Heart right ventricle (tissue), 16 donors: ENCODE measurements at regions not wholly inside any gene's neighbourhood (a gene's known extent, or its start where the extent isn't known, plus 50 kb on each side); places are given as distances from the start of the nearest gene placed in this dataset.
A peak's percentile ranks its signal among the peaks of the same experiment; 100 is the strongest.

Experiments
- ATAC-seq, 8 donors: fragments of 200-7000 bp; cut with Tn5 transposase; one replicate each; pipeline ENCODE4 v1.9.1; 2020; ENCODE audit warnings: mild to moderate bottlenecking in 8 of 8, moderate library complexity in 8 of 8, moderate number of reproducible peaks in 1 of 8
- DNase-seq, 2 donors: peaks; one replicate each; pipeline ENCODE4 v3.0.0-alpha.2; 2020
- H3K27ac ChIP-seq, 10 donors: fragments of 200-600 bp; sonication (generic) in 2 of 10; one replicate each; pipeline versions ENCODE4 v1.5.0 to v1.8.0; 2020 to 2022; ENCODE audit warnings: mild to moderate bottlenecking in 3 of 10
- H3K27me3 ChIP-seq, 7 donors: fragments of 200-600 bp; one replicate each; pipeline ENCODE4 v1.8.0; 2021 to 2022; ENCODE audit warnings: mild to moderate bottlenecking in 2 of 7
- H3K36me3 ChIP-seq, 9 donors: fragments of 200-600 bp; sonication (generic) in 1 of 9; one replicate each; pipeline versions ENCODE4 v1.5.0 to v1.8.0; 2020 to 2022; ENCODE audit warnings: mild to moderate bottlenecking in 2 of 9
- H3K4me1 ChIP-seq, 9 donors: fragments of 200-600 bp; sonication (generic) in 1 of 9; one replicate each; pipeline versions ENCODE4 v1.5.0 to v1.8.0; 2020 to 2022; ENCODE audit warnings: mild to moderate bottlenecking in 4 of 9
- H3K4me3 ChIP-seq, 10 donors: fragments of 200-600 bp; sonication (generic) in 2 of 10; one replicate each; pipeline versions ENCODE4 v1.5.0 to v1.8.0; 2020 to 2022; ENCODE audit warnings: mild to moderate bottlenecking in 7 of 10, moderate library complexity in 2 of 10
- H3K9me3 ChIP-seq, 11 donors: fragments of 200-600 bp in 10 of 11; sonication (generic) in 2 of 11; one replicate each; pipeline versions ENCODE4 v1.5.0 to v1.8.0; 2013 to 2022; ENCODE audit warnings: mild to moderate bottlenecking in 2 of 11, control low read depth in 1 of 11, moderate library complexity in 1 of 11
- WGBS, 2 donors: extraction: QIAGEN DNeasy Blood & Tissue Kit; methylation state at CpG; one replicate each; pipeline ENCODE4 v1.1.7; 2013; ENCODE audit warnings: inconsistent platforms in 1 of 2; 5-methylcytosine and 5-hydroxymethylcytosine counted together
- intact Hi-C, 10 donors: fragments of 100-400 bp; cut with DNase I; formaldehyde crosslinking; loops; one replicate each; pipeline versions ENCODE4 v1.11.1 to v1.14.2; 2022
- TF ChIP-seq, protein P1 (sequence below), 9 donors: fragments of 200-600 bp; sonication (generic) in 2 of 9; IDR thresholded peaks; one replicate each; pipeline versions ENCODE4 v1.5.0 to v1.8.0; 2021 to 2022; ENCODE audit warnings: antibody characterized with exemption in 9 of 9, mild to moderate bottlenecking in 5 of 9, moderate library complexity in 1 of 9
- donor health status: Arrhythmogenic right ventricular cardiomyopathy.
- donor health status: ischemic (EF 13 %, LVEDD 7.1; RV severe dilation, severe dysfunction).
- donor health status: healthy with polysubstance abuse.
- donor health status: DM: no; HTN: yes; CAD: no.
- donor health status: DM: no; HTN: no; CAD: no.
- donor health status: ischemic (EF 25% LVEDD 6.9; RV normal size, moderate dysfunction).
- donor health status: ischemic (EF 25% LVEDD 5.7; RV mildly dilated, moderate dysfunction).
- donor health status: healthy.
- donor health status: DM: yes; HTN: yes; CAD: no.
- donor health status: Ischemic cardiomyopathy.
- donor health status: ischemic (EF 35%, LVEDD 5.7; RV mildly dilated, moderate dysfunction).
- donor health status: nonischemic (EF 11% LVEDD 7.7; RV severe dilation, severe dysfunction).
- donor health status: DM: yes; HTN: yes; CAD: no.
- donor health status: PGD.
- donor health status: ischemic (EF 29% LVEDD 5.4; RV normal size, mild dysfunction).
- donor health status: nonischemic (EF 23%, LVEDD 6.1; RV moderate dilation, normal function).

DNA sequence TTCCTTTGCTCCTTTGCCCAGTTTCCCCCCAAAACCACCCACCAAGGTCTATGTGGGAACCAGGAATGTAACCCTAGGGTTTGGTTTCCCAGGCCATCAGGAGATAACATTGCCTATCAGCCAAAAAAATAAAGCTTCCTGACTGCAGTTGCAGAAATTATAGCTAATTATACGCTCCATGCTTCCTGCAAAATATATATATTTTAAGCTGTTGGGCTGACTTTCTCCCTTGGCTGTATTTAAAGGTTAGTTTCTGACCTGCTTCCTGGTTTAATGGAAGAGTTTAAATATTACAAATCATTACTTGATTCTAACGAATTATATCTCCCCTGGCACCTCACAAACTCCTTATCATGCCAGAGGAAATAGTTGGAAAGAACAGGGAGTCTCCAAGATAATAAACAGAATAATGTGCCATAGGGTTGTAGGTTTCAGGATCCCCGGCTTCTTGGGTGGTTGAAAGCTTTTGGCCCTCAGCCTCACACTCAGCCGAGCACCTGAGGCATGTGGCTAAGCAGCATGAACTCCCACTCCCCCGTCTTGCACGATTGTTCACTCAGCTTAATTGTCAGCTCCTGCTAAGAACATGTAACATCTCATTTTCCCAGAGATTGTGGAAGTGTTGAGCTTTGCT is 79.9 kb downstream of the FZD1 start:
- ATAC-seq: peak in 1 of 8 donors; percentile 27
- Histone ChIP-seq H3K27ac (peak overlapping the region in 1 of 10 donors; percentile 11), H3K4me1 (peaks cover 0 to 63% (median 49%) of the 10 kb centered on the region in 9 donors), H3K9me3 (no peaks in the 10 kb centered on the region), H3K4me3 (no peak overlapping the region), H3K36me3 (no peaks in the 10 kb centered on the region), H3K27me3 (no peaks in the 10 kb centered on the region)
- 33 to 46% methylated on average over 6 of the region's 6 CpGs for WGBS, 2 donors
- DNase-seq: no peak
- TF ChIP-seq, protein P1, sequence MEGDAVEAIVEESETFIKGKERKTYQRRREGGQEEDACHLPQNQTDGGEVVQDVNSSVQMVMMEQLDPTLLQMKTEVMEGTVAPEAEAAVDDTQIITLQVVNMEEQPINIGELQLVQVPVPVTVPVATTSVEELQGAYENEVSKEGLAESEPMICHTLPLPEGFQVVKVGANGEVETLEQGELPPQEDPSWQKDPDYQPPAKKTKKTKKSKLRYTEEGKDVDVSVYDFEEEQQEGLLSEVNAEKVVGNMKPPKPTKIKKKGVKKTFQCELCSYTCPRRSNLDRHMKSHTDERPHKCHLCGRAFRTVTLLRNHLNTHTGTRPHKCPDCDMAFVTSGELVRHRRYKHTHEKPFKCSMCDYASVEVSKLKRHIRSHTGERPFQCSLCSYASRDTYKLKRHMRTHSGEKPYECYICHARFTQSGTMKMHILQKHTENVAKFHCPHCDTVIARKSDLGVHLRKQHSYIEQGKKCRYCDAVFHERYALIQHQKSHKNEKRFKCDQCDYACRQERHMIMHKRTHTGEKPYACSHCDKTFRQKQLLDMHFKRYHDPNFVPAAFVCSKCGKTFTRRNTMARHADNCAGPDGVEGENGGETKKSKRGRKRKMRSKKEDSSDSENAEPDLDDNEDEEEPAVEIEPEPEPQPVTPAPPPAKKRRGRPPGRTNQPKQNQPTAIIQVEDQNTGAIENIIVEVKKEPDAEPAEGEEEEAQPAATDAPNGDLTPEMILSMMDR (IDR thresholded peaks at IDR 0.05): no peak
- intact Hi-C loops: loop anchor here in 2 of 10 donors (10.0 kb wide), 3 partner anchors 79 to 291 kb away; partner anchors contain the start of gene FZD1 (in 1 of the 2)

DNA sequence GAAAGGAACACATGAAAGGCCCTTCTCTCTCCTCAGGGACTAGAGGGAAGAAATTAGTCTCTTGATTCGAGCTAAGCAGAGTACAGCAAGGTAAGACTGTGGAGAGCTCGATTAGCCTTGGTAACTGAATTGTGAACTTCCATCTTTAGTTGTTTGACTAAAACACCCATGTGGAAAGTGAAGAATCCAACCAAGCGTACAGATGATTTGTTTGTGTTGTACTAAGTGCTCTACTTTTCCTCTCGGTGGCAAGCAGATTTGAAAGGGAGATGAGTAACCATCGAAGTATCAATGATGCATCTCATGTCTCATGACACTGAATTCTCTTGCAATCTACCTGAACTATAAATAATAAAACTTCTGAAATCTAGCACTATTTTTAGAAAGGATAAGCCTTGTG is 80.7 kb downstream of the FZD1 start:
- no peaks in the 10 kb centered on the region for H3K9me3 ChIP-seq
- whole genome bisulfite sequencing, 2 donors: 95% methylated on average over 5 of the region's 5 CpGs
- H3K27ac ChIP-seq: no peak overlapping the region
- no peaks in the 10 kb centered on the region for H3K36me3 ChIP-seq
- intact Hi-C loops: loop anchor here in 2 of 10 donors (10.0 kb wide), 3 partner anchors 80 to 290 kb away; partner anchors contain the start of gene FZD1 (in 1 of the 2)
- ATAC-seq (no peak), DNase-seq (no peak)
- TF ChIP-seq, protein P1 (IDR thresholded peaks at IDR 0.05): no peak
- H3K4me1 ChIP-seq: peaks cover 0 to 63% (median 50%) of the 10 kb centered on the region in 9 donors
- no peak overlapping the region for H3K4me3 ChIP-seq
- no peaks in the 10 kb centered on the region for H3K27me3 ChIP-seq

DNA sequence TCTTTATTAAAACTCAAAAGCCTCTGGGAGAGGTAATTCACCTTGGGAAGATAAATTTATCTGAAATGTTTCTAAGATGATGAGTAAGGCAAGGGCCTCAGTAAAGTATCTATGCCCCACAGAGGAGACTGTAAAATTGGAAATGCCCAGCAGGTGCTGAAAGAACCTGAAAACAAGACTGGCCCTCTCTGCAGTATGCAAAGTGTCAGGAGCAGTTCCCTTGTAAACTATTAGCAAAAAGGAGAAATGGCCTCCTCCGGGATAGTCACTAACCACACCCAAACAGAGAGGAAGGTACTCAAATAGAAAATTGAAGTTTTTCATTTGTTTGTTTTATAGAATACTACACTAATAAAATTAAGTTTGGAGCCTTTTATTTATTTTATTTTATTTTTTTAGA is 81.2 kb downstream of the FZD1 start:
- 79 to 90% methylated on average over 1 of the region's 1 CpG for WGBS, 2 donors
- no peaks in the 10 kb centered on the region for H3K27me3 ChIP-seq
- H3K36me3 ChIP-seq: no peaks in the 10 kb centered on the region
- TF ChIP-seq, protein P1 (IDR thresholded peaks at IDR 0.05): no peak
- H3K4me3 ChIP-seq: no peak overlapping the region
- H3K9me3 ChIP-seq: no peaks in the 10 kb centered on the region
- peaks cover 0 to 63% (median 50%) of the 10 kb centered on the region in 9 donors for H3K4me1 ChIP-seq
- intact Hi-C loops: loop anchor here in 2 of 10 donors (10.0 kb wide), 3 partner anchors 81 to 289 kb away; partner anchors contain the start of gene FZD1 (in 1 of the 2)
- no peak for ATAC-seq
- no peak overlapping the region for H3K27ac ChIP-seq
- DNase-seq: no peak

DNA sequence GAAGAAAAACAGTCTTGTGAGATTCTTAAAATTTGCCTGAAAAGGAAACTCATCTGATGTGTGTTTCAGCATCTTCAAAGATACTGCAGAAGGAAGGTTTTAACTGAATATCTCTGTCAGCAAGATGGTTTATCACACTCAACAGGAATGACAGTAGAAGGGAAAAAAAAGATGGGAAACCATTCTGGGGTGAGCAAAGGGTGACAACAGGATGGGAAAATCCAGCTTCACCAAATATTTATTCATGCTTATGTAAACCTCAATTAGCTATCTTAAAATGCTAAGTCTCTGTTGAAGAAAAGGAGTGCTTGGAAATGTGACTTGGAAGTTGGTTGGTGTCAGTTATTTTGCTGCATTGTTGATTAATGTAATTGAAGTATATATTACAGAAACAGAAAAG is 82.2 kb downstream of the FZD1 start:
- H3K9me3 ChIP-seq: no peaks in the 10 kb centered on the region
- no peak overlapping the region for H3K27ac ChIP-seq
- TF ChIP-seq, protein P1 (IDR thresholded peaks at IDR 0.05): no peak
- H3K27me3 ChIP-seq: no peaks in the 10 kb centered on the region
- intact Hi-C loops: loop anchor here in 2 of 10 donors (10.0 kb wide), 3 partner anchors 82 to 288 kb away; partner anchors contain the start of gene FZD1 (in 1 of the 2)
- peaks cover 0 to 63% (median 50%) of the 10 kb centered on the region in 9 donors for H3K4me1 ChIP-seq
- no peak for ATAC-seq
- H3K4me3 ChIP-seq: no peak overlapping the region
- no peaks in the 10 kb centered on the region for H3K36me3 ChIP-seq
- DNase-seq: no peak
